Tongue (tissue), 1 donor: ENCODE measurements at regions not wholly inside any gene's neighbourhood (a gene's known extent, or its start where the extent isn't known, plus 50 kb on each side); places are given as distances from the start of the nearest gene placed in this dataset.
A peak's percentile ranks its signal among the peaks of the same experiment; 100 is the strongest.

Experiments used
- DNase-seq: peaks from one replicate; pipeline ENCODE4 v3.0.0-alpha.2; 2015

GRCh38 chr6:14822679-14823078 lies 423.2 kb upstream of the JARID2 start:
- no peak for DNase-seq

- DNase-seq = peak; percentile 46
These were observed 421.8 kb upstream of the JARID2 start for GRCh38 chr6:14824060-14824459.

DNA sequence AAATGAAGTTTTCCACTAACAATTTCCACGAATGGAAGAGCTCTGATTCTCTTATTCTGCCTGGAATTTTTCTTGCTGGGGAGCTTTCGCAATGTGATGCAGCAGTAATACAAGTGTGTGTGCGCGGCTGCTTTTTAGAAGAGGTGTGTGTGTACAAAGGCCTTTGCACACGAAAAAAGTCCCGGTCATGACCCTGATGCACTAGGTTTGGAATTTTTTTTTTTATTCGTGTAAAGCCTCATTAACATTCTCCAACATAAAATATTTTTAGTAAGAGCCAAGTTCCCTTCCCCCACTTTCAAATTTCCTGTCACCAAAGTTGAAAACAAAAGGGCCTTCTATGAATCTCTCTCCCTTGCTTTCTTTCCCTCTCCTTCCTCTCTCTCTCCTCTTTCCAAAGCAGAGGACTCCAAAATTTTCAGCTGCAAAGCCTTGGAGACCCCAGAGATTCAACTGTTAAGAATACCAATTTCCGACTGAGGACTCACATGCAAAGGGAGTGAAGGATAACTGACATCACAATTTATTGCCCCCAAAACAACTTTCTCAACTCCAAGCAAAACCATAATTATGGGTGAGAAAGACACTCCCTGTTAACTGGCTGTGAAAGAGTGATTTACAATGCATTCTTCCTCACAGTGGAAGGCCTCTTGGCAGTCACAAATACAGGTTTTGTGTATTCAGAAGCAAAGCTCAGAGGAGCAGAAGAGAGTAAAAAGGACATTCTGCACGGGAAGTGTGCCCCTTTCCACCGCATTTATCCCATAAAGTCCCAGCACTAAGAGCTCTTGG lies 421.2 kb upstream of the JARID2 start:
- peak; percentile 31 for DNase-seq

- no peak for DNase-seq
These were observed 419.4 kb upstream of the JARID2 start for GRCh38 chr6:14826456-14826855.

DNA sequence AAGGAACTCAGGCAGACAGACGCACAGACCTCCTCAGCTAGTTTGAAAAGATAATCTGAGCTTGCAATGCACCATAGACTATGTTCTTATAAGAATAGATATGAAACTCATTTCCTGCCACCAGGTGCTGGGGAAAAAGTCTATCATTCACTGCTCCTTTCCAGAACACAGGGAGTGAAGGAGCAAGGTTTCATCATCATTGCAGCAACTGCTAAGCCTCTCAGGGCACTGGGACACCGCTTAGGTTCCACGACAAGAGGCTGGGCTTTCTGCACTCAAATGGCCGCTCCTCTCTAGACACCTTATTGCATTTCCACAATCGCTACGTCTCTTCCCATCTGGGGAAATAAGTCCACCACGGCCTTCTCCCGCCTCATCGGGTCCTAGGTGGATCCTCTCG lies 418.5 kb upstream of the JARID2 start:
- no peak for DNase-seq

- no peak for DNase-seq
These were observed 417.7 kb upstream of the JARID2 start for GRCh38 chr6:14828201-14828611.

DNA sequence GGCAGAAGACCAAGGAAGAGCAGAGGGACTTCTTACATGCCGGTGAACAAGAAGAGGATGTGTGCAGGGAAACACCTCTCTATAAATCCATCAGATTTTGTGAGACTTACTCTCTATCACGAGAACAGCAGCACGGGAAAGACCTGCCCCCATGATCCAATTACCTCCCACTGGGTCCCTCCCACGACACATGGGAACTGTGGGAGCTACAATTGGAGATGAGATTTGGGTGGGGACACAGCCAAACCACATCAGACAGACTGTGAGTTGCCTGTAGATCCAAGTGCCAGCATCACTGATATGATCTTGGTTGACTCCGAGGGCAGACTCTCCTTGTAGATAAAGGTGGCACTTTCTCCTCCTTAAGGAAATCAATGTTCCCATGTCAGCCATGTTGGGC lies 414.8 kb upstream of the JARID2 start:
- no peak for DNase-seq

GRCh38 chr6:14831937-14832336 lies 413.9 kb upstream of the JARID2 start:
- no peak for DNase-seq

DNA sequence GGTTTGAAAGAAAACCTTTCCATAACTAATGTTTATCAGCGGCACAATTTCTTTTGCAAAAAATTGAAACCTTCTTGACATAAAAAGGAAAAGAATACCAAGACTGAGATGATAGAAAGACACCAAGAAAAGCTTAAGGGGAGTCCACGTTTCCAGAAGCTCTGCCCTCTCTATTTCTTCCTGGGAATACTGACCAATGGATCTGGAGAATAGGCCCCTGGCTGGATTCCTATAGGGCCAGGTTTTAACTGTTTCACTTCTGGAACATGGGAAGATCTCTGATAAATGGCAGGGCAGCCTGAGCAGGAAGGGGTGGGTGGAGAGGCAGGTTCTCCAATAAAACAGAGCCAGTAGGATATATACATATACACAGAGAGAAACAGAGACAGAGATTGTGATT lies 413.4 kb upstream of the JARID2 start:
- no peak for DNase-seq

DNA sequence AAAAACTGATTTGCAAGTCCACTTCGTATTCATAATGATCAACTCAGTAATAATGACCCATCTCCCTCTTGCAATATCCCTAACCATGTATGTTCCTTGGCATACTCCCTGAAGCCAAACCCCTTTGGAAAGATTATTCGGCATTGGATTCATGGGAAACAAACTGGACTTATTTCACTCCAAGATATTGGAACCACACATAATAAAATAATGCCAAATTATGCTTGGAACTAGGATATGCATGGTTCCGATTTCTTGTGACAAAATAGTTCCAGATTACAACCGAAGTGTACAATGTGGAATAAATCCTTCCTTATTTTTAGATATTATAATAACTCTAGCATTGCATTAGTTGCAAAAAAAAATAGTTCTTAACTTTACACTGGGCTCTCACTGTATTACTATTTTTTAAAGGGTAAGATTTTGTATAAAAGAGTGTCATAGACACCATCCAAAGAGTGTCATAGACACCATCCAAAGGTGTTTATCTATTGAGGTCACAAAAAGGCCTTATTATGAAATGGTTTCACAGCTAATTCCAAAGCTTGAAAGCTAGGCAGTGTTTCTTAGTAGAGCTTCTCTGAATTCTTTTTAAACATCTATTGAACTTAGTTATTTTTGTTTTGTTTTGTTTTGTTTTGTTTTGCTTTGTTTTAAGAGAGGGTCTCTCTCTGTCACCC lies 410.9 kb upstream of the JARID2 start:
- DNase-seq = no peak

DNA sequence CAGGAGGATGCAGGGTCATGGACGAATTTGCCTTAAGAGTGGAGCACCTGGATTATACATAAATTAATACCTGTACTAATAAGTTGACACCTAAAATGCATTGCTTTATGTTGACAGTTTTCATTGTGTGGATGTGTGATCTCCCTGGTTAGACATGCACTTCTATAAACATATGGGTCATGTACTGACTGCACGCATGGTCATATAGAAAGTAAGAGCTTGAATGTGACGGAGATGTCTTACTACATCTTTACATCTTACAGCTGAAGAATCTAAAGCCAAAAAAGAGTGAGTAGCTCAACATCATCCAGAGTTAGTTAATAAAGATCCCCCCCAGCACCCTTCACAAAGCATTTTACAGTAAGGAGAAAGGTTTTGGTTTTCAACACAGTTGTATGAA lies 408.4 kb upstream of the JARID2 start:
- no peak for DNase-seq

DNA sequence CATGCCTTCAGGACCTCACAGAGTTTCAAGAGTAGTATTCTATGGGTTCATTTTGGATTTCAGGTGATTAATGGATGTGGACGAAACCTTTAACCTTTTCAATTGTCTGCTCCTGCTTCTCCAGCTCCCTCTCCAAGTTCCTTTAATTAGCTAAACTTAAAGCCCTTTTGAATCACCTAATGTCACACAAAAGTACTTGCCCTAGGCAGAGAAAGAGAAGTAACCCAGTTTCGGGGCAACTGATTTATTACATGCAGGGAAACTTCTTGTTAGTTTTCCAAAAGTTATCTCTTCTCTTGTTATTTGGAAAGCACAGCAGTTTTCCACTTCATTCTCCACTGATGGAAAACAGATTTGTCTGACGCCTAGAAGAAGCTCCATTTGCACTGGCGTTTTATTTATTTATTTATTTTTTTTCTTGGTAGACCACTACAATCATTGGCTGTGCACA lies 407.7 kb upstream of the JARID2 start:
- DNase-seq = peak; percentile 65

DNA sequence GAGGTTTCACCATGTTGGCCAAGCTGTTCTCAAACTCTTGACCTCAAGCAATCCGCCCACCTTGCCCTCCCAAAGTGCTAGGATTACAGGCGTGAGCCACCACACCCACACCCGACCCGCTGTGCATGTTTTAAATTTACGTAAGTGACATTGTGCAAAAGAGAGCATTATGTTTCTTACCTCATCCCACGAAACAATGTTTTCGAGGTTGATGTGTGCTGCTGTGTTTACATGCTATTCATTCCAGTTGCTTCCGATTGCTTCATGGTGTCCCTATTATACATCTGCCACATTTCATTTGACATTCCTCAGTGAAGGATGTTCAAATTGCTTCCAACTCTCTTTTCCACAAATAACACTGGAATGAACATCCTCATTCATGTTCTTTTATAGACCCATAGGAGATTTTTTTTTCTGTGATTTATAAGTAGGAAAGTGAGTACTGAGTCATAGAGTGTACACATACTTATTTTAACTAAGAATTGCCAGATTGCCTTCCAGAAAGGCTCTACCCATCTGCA lies 403.9 kb upstream of the JARID2 start:
- DNase-seq = peak; percentile 38

- DNase-seq = no peak
These were observed 401.5 kb upstream of the JARID2 start for GRCh38 chr6:14844411-14844810.

- no peak for DNase-seq
These were observed 397.9 kb upstream of the JARID2 start for GRCh38 chr6:14848019-14848418.

DNA sequence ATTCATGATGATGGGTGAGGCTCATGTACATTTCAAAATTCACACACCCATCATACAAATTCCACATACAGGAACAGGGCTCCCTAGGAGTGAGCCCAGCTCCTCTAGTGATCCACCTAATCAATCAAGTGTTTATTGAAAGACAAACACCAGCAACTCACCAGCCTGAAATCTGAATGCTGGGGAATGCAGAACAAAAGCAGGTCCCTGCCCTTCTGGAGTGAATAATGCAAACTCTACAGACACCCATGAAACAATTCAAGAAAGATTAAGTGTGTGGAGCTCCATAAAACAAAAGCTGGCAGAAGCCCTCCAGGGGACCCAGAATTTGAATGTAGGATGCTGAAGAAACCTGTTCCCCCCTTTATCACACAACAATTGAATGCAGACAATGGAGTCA lies 396.7 kb upstream of the JARID2 start:
- no peak for DNase-seq

DNA sequence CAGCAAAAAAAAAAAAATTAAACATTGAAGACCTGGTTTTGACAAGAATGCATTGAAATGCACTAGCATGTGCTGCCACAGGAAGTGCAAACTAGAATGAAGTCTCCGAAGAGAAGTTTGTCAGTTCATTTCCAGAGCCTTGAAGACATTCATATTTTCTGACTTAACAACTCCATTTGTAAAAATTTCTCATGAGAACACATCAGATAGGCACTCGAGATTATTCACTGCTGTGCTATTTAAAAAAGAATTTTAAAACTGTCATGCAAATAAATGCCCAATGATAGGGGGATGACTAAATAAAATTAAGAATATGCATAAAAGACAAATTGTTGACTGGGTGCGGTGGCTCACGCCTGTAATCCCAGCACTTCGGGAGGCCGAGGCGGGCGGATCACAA lies 394.6 kb upstream of the JARID2 start:
- no peak for DNase-seq

DNA sequence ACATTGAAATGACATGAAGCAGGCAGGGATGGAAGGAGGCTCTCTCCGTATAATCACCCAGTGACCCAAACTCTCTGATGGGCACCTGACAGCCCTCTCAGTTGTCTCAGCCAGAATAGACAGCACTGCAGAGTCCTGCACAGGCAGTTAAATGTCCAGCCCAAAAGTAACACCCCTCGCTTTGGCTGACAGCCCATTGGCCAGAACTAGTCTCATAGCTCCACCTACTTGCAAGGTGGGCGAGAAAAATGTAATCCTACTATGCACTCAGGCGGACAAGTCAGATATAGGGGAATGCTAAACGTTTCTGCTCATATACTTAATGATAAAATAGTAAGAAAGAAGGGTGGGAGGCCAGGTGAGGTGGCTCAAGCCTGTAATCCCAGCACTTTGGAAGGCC lies 393.5 kb upstream of the JARID2 start:
- DNase-seq = no peak

DNA sequence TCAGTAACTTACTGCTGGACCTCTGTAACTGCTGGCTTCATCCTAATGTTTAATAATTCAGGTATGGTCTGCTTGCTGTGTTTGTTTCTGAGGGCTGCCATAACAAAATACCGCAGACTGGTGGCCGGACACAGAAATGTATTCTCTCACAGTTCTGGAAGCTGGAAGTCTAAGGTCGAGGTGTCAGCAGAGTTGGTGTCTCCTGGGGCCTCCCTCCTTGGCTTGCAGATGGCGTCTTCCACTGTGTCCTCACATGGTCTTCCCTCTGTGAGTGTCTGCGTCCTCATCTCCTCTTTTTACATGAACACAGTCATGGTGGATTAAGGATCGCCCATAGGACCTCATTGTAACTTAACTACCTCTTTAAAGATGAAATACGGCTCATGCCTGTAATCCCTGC lies 389.7 kb upstream of the JARID2 start:
- DNase-seq = no peak

DNA sequence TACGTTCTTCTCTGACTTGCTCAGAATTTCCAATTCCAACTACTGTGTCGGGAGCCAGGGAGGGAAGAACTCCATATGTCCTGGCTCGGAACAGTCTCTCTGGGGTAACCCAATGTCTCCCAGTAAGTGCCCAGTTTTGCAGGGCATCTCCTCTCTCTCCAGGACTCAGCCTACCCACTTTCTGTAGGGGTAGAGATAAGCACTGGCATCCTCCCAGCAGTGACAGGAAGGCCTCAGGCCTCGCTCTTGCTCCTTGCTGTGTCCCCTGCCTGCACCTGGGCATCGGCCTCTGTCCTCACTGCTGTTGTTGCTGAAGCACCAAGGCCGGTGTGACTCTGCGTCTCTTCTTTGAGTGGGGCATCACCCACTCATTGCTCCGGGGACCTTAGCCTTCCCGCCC lies 388.9 kb upstream of the JARID2 start:
- DNase-seq = no peak

GRCh38 chr6:14857501-14857900 lies 388.4 kb upstream of the JARID2 start:
- DNase-seq = no peak

- no peak for DNase-seq
These were observed 387.1 kb upstream of the JARID2 start for GRCh38 chr6:14858808-14859207.

- no peak for DNase-seq
These were observed 385.1 kb upstream of the JARID2 start for GRCh38 chr6:14860774-14861173.

DNA sequence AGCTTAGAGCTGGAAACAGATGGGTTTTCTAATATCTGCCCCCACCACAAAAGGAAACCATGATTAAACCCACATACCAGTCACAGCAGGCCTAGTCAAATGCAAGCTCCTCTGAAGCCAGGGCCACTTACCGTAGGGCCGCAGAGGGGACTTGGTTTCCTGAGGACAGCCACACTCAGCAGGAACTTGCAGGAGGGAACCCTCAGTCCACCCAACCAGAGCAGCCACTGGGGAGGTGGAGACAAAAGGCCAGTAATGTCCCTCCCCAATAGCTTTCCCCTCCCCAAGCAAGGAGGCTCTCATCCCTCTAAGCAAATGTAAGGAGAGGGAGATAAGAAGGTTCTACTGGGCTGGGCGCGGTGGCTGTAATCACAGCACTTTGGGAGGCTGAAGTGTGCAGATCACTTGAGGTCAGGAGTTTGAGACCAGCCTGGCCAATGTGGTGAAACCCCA lies 384.4 kb upstream of the JARID2 start:
- DNase-seq = no peak
